ENCODE measurements at regions not wholly inside any gene's neighbourhood (a gene's known extent, or its start where the extent isn't known, plus 50 kb on each side); places are given as distances from the start of the nearest gene placed in this dataset.

DNA sequence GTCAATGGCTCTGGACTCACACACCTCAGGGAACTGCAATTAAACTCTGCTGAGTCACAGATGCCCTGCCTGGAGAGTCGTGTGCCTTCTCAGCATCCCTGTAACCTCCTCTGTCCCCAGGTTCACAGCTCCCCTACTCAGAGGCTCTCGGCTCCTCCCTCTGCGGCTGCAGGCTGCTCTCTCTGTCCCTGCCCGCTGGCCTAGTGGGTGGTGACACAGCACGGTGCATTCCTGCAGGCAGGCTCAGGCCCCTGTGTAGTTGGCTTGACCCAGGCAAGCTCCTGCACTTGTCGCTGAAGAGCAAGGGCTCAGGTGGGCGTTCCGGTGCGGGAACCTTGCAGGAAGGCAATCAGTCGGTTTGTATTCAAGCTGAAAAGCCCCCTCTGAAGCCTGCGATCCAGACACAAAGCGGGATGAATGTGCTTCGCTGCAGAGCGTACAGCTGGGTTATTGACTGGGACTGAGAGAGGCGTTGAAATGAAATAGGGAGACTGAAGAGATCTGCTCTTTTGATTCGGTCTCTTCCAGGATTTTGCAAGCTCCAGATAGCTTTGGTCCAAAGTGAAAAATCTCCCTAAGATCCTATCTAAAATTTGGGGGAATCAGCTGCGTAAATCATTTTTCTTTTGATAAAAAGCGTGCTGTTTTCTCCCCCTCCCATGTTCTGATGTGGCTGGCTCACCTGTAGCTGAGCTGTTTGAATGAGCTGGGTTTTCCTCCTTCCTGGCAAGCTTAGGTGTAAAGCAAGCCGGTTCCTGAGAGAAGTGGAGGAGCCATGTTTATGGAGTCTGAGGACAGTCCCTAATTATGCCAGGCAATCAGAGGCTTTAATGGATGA is 208.7 kb upstream of the PHYHIPL start:
- H3K9me3 ChIP-seq, result no peaks in the 10 kb centered on the region
- WGBS, result 24% methylated on average over 19 of the region's 19 CpGs
- H3K27ac ChIP-seq, result no peak overlapping the region
- H3K36me3 ChIP-seq, result no peaks in the 10 kb centered on the region
- TF ChIP-seq, protein P1, sequence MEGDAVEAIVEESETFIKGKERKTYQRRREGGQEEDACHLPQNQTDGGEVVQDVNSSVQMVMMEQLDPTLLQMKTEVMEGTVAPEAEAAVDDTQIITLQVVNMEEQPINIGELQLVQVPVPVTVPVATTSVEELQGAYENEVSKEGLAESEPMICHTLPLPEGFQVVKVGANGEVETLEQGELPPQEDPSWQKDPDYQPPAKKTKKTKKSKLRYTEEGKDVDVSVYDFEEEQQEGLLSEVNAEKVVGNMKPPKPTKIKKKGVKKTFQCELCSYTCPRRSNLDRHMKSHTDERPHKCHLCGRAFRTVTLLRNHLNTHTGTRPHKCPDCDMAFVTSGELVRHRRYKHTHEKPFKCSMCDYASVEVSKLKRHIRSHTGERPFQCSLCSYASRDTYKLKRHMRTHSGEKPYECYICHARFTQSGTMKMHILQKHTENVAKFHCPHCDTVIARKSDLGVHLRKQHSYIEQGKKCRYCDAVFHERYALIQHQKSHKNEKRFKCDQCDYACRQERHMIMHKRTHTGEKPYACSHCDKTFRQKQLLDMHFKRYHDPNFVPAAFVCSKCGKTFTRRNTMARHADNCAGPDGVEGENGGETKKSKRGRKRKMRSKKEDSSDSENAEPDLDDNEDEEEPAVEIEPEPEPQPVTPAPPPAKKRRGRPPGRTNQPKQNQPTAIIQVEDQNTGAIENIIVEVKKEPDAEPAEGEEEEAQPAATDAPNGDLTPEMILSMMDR (IDR thresholded peaks at IDR 0.05), result no peak
- TF ChIP-seq EP300 (IDR thresholded peaks at IDR 0.05), result no peak
- DNase-seq (ENCODE audit: low spot score in 2 of 2), result no peak
- no peak overlapping the region for H3K4me3 ChIP-seq
- H3K4me1 ChIP-seq, result peaks cover 2% of the 10 kb centered on the region
- H3K27me3 ChIP-seq, result no peaks in the 10 kb centered on the region

DNA sequence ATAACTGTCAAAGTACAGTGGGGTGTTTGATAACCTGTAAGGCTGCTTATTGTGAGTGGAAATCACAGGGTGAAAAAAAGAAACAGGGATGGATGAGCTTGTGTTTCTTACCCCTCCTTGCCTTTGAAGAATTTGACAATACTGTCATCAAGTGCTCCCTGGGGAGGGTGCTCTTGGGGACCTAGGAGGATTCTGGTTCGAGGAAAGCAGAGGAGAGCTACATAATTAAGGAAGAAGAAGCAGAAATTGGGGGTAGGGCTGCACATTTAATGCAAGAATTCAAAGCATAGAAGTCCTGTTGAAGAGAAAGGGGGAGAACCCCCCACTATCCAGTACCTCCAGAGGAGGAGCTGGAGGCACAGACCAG is 208.1 kb upstream of the PHYHIPL start:
- Histone ChIP-seq H3K36me3 (no peaks in the 10 kb centered on the region), H3K4me1 (peaks cover 2% of the 10 kb centered on the region), H3K27ac (no peak overlapping the region), H3K4me3 (no peak overlapping the region), H3K9me3 (no peaks in the 10 kb centered on the region), H3K27me3 (no peaks in the 10 kb centered on the region)
- 58% methylated on average over 1 of the region's 1 CpG for WGBS
- no peak for DNase-seq (ENCODE audit: low spot score in 2 of 2)
- TF ChIP-seq, protein P1 (IDR thresholded peaks at IDR 0.05), result no peak
- TF ChIP-seq POLR2A (IDR thresholded peaks at IDR 0.05) (no peak), POLR2AphosphoS5 (IDR thresholded peaks at IDR 0.05) (no peak), EP300 (IDR thresholded peaks at IDR 0.05) (no peak)

DNA sequence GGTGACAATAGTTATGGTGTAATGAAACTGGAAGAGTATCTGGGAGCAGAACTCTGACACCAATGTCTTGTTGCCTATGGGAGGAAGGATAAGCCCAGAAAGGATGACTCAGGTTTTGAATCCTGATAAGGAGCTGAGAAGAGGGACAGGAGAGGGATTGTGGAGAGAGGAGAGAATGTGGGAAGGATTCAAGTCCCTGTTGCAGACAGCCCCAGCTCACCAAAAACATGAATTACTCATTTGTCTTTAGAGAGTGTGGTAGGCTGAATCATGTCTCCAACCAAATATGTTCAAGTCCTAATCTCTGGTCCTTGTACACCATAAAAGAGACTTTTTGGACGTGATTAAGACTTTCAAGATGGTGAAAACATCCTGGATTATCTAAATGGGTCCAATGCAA is 206.9 kb upstream of the PHYHIPL start:
- no peak for DNase-seq (ENCODE audit: low spot score in 2 of 2)
- no peak for TF ChIP-seq POLR2AphosphoS5 (IDR thresholded peaks at IDR 0.05)
- no peak for TF ChIP-seq EP300 (IDR thresholded peaks at IDR 0.05)
- TF ChIP-seq, protein P1 (IDR thresholded peaks at IDR 0.05), result no peak
- TF ChIP-seq POLR2A (IDR thresholded peaks at IDR 0.05), result no peak
- 77% methylated on average over 1 of the region's 1 CpG for WGBS
- Histone ChIP-seq H3K9me3 (no peaks in the 10 kb centered on the region), H3K27ac (no peak overlapping the region), H3K4me1 (peaks cover 2% of the 10 kb centered on the region), H3K4me3 (no peak overlapping the region), H3K36me3 (no peaks in the 10 kb centered on the region), H3K27me3 (no peaks in the 10 kb centered on the region)

DNA sequence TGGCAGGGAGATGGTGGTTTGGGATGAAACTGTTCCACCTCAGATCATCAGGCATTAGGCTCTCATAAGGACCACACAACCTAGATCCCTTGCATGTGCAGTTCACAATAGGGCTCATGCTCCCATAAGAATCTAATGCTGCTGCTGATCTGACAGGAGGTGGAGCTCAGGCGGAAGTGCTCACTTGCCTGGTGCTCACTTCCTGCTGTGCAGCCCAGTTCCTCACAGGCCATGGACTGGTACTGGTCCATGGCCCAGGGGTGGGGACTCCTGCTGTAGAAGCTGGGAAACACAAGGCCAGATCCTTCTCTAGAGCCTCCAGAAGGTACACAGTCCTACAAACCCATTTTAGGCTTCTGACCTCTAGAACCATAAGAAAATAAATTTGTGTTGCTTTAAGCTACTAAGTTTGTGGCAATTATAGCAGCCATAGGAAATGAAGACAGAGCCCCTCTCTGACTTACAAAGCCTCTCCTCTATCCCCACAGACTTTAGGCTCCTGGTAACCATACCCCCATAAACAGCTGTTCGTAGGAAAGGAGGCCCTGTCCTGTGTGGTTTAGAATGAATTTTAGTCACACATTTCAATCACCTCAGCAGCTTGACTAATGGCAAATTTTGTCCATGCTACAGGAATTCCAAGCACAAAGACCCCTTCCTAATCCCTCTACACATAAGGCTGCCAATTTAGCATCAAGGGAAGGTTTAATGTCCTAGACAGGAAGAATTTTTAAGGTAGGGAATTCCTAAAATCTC is 206.1 kb upstream of the PHYHIPL start:
- no peak for DNase-seq (ENCODE audit: low spot score in 2 of 2)
- no peak overlapping the region for H3K4me3 ChIP-seq
- H3K9me3 ChIP-seq, result no peaks in the 10 kb centered on the region
- no peak overlapping the region for H3K27ac ChIP-seq
- peaks cover 2% of the 10 kb centered on the region for H3K4me1 ChIP-seq
- WGBS, result 97% methylated on average over 2 of the region's 2 CpGs
- H3K27me3 ChIP-seq, result no peaks in the 10 kb centered on the region
- TF ChIP-seq EP300 (IDR thresholded peaks at IDR 0.05) (no peak), POLR2A (IDR thresholded peaks at IDR 0.05) (no peak), POLR2AphosphoS5 (IDR thresholded peaks at IDR 0.05) (no peak)
- TF ChIP-seq, protein P1 (IDR thresholded peaks at IDR 0.05), result no peak
- H3K36me3 ChIP-seq, result no peaks in the 10 kb centered on the region

DNA sequence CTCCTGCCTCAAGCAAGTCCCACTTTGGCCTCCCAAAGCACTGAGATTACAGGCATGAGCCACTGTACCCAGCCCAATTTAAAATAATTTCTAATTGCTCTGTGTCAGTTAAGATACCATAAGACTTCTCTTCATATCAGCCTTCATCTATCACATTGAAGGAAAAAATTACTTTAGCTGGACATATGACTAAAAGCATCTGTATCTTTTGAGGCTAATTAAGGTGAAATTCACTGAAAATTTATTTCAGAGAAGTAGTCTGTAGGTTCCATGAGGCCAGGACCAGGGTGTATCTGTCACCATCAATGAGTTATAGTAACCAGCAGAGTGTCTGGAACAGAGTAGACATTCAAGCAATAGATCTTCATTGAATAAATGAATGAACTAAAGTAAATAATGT is 205.2 kb upstream of the PHYHIPL start:
- no peak overlapping the region for H3K27ac ChIP-seq
- DNase-seq (ENCODE audit: low spot score in 2 of 2), result no peak
- H3K9me3 ChIP-seq, result no peaks in the 10 kb centered on the region
- H3K4me1 ChIP-seq, result peaks cover 2% of the 10 kb centered on the region
- no peaks in the 10 kb centered on the region for H3K27me3 ChIP-seq
- H3K36me3 ChIP-seq, result no peaks in the 10 kb centered on the region
- TF ChIP-seq POLR2AphosphoS5 (IDR thresholded peaks at IDR 0.05), result no peak
- no peak for TF ChIP-seq POLR2A (IDR thresholded peaks at IDR 0.05)
- TF ChIP-seq EP300 (IDR thresholded peaks at IDR 0.05), result no peak
- H3K4me3 ChIP-seq, result no peak overlapping the region

All from suprapubic skin (tissue), 4 donors.